Right atrium auricular region (tissue), 2 donors: ENCODE measurements at regions not wholly inside any gene's neighbourhood (a gene's known extent, or its start where the extent isn't known, plus 50 kb on each side); places are given as distances from the start of the nearest gene placed in this dataset.

Experiments
- DNase-seq: peaks from one replicate; pipeline ENCODE4 v3.0.0-alpha.2; 2019; ENCODE audit warnings: low spot score
- H3K27ac ChIP-seq, 2 donors: fragments of 200-600 bp; sonication (generic); 1 replicate in 1 of 2; 2 replicates in 1 of 2; pipeline ENCODE4 v1.5.1; 2016 to 2019
- H3K27me3 ChIP-seq, 2 donors: fragments of 200-600 bp; sonication (generic); one replicate each; pipeline versions ENCODE4 v1.5.1 to v1.6.0; 2017 to 2019
- H3K36me3 ChIP-seq: fragments of 200-600 bp; sonication (generic); one replicate; pipeline ENCODE4 v1.5.1; 2016
- H3K4me1 ChIP-seq, 2 donors: fragments of 200-600 bp; sonication (generic); one replicate each; pipeline versions ENCODE4 v1.5.1 to v1.6.0; 2017 to 2019
- H3K4me3 ChIP-seq, 2 donors: fragments of 200-600 bp; sonication (generic); 1 replicate in 1 of 2; 2 replicates in 1 of 2; pipeline ENCODE4 v1.5.1; 2017 to 2019; ENCODE audit warnings: mild to moderate bottlenecking in 1 of 2, moderate library complexity in 1 of 2
- H3K9me3 ChIP-seq, 2 donors: fragments of 200-600 bp; sonication (generic); one replicate each; pipeline ENCODE4 v1.5.1; 2019
- CTCF ChIP-seq, 2 donors: fragments of 200-600 bp; sonication (generic); IDR thresholded peaks; one replicate each; pipeline ENCODE4 v1.5.1; 2019; ENCODE audit warnings: antibody characterized with exemption in 2 of 2

GRCh38 chr2:49210191-49210590 lies 55.9 kb upstream of the FSHR start:
- Histone ChIP-seq H3K27ac (no peak overlapping the region), H3K36me3 (no peaks in the 10 kb centered on the region), H3K27me3 (no peaks in the 10 kb centered on the region), H3K4me1 (no peaks in the 10 kb centered on the region), H3K4me3 (no peak overlapping the region), H3K9me3 (no peaks in the 10 kb centered on the region)
- no peak for TF ChIP-seq CTCF (IDR thresholded peaks at IDR 0.05)
- no peak for DNase-seq

- Histone ChIP-seq H3K27me3 (no peaks in the 10 kb centered on the region), H3K36me3 (no peaks in the 10 kb centered on the region), H3K27ac (no peak overlapping the region), H3K4me1 (no peaks in the 10 kb centered on the region), H3K4me3 (no peak overlapping the region), H3K9me3 (no peaks in the 10 kb centered on the region)
- TF ChIP-seq CTCF (IDR thresholded peaks at IDR 0.05), result no peak
- DNase-seq, result no peak
Measured at GRCh38 chr2:49207204-49207603, 52.9 kb upstream of the FSHR start.
